GM18498 (cell line): ENCODE measurements at regions not wholly inside any gene's neighbourhood (a gene's known extent, or its start where the extent isn't known, plus 50 kb on each side); places are given as distances from the start of the nearest gene placed in this dataset.

Experiments
- ATAC-seq: cut with Tn5 transposase; IDR thresholded peaks from one replicate; pipeline ENCODE4 v1.9.1; 2021; ENCODE audit warnings: mild to moderate bottlenecking, moderate library complexity; ENCODE audit not compliant: unreplicated experiment

DNA sequence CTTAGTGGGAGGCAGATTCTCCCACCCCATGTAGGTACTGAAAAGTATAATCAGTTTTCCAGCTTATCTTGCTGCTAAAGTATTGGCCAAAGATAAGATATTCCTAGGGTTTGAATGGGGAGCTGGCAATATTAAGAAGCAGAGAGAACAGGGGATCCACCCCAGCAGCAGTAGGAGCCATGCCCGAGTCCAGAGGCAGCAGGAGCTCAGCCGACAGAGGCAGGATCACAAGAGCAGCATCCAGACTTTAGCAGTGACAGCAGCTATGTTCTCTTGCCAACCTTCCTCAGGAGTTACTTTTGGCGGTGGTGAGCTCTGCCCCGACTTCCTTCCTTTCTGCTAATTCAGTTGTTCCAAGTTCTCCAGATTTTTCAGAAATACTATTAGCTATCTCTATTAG, 224.5 kb downstream of the GADD45G start:
- ATAC-seq, result no peak

DNA sequence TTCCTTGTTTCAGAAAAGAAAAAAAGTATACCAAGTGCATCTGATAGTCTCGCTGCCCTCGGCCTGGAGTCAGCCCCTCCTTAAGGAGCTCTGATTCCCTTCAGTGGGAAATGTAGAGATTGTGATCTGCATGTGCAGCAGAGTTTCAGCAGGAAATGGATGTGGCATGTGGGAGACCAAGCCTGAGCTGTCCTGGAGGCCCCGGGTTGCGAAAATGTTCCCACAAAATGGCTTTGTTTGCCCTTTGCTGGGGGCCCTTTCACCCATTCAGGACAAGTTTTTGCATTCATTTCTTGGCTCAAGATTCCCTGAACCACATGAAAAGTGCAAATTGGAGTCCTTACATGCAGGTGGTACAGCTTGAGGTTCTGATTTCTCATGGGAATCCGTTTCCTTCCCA, 230.9 kb downstream of the GADD45G start:
- ATAC-seq, result no peak

DNA sequence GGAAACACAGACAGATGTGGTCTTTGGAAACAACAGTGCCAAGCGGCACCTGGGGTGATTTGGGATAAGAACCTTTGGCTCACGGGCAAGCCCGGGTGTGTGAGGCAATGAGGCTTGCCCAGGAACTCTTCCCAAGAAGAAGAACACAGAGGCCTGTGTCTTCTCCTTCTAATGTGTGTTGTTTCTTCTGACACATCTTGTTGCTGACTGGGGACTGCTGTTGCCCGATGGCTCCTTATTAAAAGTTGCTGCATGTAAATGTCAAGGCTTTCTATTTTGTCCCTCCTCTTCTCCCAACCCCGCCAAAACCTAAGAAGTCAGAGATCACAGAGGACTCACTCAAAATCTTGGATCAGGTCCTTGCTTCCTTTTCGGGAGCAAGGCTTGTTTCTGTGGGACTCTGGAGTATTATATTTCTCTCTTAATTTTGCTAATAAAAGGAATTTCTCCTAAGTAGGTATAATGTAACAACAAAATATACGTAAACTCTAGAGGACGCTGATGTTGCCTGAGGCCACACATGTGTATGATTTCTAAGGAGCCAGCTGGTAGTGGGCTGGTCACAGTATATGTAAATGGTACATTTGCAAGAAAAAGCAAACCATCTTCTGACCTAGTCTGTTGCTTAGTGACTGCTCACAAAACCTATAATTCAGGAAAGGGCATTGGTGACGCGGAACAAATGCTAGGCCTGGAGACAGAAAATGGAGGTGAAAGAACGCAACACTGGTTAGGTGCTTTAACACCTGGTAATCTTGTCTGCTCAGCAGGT, 232.5 kb downstream of the GADD45G start:
- no peak for ATAC-seq

DNA sequence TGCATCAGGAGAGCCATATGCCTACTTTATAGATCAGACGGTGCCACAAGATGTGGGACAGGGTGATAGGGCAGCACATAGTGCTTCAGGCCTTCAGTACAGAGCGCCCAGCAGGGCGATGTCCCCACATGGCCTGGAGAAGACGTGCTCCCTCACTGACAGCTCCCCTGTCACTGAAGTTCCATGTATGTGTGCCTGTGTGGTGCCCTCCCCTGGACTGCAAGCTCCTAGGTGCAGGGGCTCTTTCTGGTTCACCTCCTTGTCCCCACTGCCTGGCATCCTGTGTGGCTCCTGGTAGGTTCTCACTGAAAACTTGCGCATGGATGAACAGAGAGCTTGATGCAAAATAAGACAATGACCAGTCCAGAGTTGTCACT, 233.1 kb downstream of the GADD45G start:
- no peak for ATAC-seq

DNA sequence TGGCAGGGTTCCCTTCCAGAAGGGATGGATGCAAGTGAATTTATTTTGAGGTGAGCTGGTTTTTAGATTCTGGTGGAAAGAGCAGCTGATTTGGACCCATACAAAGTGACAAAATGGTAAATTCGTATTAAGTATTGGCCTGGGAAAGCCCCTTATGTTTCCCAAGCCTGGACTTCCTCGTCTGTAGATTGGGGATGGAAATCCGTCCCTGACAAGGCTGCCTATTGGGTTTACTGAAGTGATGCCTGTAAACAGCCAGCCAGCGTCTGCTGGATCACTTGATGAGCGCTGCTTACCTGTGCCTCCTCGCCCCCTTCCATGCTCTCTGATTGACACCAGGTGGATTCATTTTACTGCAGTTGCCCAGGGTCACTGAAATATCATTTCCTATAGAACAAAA, 233.8 kb downstream of the GADD45G start:
- no peak for ATAC-seq

GRCh38 chr9:89839449-89839848, 234.6 kb downstream of the GADD45G start:
- no peak for ATAC-seq

DNA sequence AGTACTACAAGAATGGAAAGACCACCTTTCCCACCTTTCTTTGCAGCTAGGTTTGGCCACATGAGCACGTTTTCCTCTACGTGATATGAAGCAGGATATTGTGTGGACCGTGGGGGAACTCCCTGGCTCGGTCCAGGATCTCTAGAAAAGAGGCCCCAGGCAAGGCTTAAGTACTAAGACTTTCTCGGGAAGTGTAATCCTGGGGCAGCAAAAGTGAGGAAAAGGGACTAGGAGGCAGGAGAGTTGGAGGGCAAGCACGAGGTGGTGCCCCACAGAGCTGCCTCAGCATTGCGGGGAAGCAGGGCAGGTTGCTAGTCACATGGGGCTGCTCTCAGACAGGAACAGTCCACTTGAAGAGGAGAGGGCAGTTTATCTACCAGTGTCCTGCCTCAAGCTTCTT, 235.1 kb downstream of the GADD45G start:
- ATAC-seq, result no peak

DNA sequence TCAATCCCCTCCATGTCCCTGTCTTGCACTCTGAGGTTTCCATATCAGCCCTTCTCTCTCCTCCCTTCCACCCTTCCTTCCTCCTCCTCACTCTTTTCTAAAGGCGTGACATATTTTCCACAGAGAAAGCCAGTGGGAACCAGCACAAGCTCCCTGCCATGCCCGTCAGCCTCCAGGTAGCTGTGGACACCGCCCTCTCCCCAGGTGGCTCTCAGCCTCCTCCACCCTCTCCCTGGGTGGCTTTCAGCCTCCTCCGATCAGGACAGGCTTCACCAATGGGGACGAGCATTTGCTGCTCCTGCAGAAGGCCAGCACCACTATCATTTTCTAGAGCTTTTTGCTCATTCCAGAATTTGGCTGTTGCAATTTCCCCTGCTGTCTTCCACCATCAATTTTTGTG, 236.6 kb downstream of the GADD45G start:
- ATAC-seq, result no peak

DNA sequence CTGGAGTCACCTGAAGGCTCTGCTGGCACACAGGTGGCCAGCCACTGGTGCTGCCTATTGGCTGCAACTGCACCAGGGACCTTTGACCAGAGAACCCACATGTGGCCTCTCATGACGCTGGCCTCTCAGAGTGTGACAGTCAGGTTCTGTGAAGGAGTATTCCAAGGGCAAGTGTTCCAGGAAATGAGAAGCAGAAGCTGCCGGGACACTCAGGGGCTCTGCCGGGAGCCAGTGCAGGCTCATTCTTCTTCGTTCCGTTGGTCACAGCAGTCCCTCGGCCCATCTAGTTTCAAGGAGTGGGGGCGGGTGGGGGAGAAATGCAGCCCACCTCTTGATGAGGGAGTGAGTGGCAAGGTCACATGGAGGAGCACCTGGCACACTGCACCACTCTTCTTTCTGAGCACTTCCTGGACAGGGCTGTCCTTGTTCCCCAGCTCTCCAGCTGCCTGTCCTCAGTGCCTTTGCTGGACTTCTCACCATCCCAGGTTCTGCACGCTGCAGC, 237.5 kb downstream of the GADD45G start:
- ATAC-seq, result no peak

GRCh38 chr9:89843074-89843473, 238.3 kb downstream of the GADD45G start:
- ATAC-seq, result no peak

DNA sequence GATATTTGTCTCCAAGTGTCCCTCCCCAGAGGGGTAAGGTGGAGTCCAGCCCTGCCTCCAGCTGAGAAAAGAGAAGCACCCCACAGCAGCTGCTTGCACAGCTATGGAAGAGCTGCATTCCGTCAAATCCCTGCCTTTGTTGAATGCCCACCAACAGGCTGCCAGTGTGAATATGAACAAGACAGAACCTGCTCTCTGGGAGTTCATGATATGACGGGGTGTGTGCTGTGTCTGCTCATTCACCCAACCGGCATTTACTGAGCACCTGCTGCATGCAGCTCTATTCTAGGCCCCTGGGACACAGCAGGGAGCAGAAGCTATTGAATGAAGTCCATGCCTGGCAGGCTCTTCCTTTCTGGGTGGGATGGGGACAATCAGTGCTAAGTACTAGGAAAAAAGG, 238.8 kb downstream of the GADD45G start:
- ATAC-seq, result no peak

- ATAC-seq, result no peak
Measured at GRCh38 chr9:89844075-89844474, 239.3 kb downstream of the GADD45G start.

- no peak for ATAC-seq
Measured at GRCh38 chr9:89844535-89844934, 239.7 kb downstream of the GADD45G start.

GRCh38 chr9:89845321-89845720, 240.5 kb downstream of the GADD45G start:
- no peak for ATAC-seq

- no peak for ATAC-seq
Measured at GRCh38 chr9:89845862-89846261, 241.1 kb downstream of the GADD45G start.

DNA sequence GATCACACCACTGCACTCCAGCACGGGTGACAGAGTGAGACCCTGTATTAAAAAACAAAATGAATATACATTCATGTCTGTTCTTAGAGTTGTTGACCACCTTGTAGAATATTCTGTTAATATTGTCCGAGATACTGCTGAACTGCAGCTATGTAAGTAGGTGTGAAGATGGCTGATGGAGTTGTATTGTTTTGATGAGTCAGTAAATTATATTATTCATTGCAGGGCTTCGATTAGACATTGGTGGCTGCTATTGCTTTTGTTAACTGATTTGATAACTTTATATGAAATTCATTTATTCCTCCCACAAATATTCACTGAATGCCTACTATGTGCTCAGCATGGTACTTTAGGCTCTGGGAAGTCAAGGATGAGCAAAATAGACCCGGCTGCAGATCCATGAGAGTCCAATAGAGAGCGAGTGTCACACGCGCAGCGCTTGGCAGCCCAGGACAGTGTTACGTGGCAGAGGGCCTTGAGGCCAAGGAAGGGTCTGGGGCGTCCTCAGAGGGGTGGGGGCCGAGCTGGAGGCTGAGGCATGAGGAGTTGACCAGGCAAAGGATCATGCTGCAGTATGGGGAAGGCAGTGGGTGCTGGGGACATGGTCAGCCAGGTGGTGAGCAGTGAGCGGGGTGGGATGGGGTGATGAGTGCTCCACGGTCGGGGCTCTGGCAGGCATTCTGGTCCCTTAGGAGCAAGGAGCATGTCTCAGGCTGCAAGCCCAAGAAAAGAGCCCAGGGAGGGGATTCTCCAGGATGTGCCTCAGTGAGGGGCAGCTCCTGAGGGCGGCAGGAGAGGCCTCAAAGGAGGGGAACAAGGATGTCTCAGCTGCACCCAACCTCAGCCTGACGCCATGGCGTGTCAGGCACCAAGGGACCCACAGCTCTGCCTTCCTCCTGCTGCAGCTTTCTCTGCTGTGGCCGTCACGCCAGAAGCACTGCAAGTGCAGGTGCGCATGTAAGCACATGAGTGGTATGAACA, 243.5 kb downstream of the GADD45G start:
- no peak for ATAC-seq

- no peak for ATAC-seq
Measured at GRCh38 chr9:89849096-89849495, 244.3 kb downstream of the GADD45G start.

DNA sequence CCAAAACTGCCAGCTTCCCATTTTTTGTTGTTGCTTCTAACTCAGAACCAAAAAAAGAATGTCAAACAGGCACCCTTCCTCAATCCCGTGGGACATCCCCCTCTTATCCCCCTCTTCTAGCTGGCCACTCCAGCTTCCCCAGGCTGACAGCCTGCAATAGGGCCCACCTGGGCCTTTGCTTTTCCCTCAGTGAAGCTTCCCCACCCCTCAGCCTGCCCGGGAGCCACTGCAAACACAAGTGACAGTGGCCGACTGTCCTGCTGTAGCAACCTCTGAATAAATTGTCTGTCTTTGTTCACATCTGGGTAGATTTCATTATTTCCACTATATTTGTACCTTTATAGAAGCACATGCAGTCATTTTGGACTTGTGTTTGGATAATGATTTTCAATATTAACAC, 245.3 kb downstream of the GADD45G start:
- no peak for ATAC-seq

GRCh38 chr9:89850631-89851325, 246.0 kb downstream of the GADD45G start:
- ATAC-seq, result no peak

- no peak for ATAC-seq
Measured at GRCh38 chr9:89853161-89853560, 248.3 kb downstream of the GADD45G start.

GRCh38 chr9:89853931-89854330, 249.1 kb downstream of the GADD45G start:
- no peak for ATAC-seq
